ENCODE measurements at regions not wholly inside any gene's neighbourhood (a gene's known extent, or its start where the extent isn't known, plus 50 kb on each side); places are given as distances from the start of the nearest gene placed in this dataset.

DNA sequence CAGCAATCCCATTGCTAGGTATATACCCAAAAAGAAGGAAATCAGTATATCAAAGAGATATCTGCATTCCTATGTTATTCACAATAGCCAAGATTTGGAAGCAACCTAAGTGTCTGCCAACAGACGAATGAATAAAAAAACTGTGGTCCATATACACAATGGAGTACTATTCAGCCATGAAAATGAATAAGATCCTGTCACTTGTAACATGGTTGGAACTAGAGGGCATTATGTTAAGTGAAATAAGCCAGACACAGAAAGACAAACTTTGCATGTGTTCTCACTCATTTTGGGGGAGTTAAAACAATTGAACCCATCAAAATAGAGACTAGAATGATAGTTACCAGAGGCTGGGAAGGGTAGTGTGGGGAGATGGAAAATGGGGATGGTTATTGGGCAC is 323.5 kb upstream of the NFE2L3 start:
- in situ Hi-C loops (cut with HindIII; ENCODE audit: low sequenced_read_pairs): no loop called here

DNA sequence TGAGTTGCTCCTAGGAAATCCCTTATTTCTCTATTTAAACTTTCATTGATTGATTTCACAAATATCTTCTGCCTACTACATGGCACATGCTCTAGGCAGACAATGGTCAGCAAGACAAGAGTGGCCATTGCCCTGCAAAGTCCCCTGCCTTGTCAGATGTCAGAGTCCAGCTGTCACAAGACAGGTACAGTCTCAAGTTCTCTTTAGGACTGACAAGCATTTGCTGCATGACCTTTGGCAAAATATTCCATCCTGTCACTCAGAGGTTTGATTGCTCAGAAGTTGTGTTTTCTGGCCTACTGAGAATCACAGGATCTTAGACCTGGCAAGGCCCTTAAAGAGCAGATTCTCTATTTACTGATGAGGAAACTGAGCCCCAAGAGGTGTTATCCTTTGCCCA is 322.3 kb upstream of the NFE2L3 start:
- in situ Hi-C loops (cut with HindIII; ENCODE audit: low sequenced_read_pairs): no loop called here

DNA sequence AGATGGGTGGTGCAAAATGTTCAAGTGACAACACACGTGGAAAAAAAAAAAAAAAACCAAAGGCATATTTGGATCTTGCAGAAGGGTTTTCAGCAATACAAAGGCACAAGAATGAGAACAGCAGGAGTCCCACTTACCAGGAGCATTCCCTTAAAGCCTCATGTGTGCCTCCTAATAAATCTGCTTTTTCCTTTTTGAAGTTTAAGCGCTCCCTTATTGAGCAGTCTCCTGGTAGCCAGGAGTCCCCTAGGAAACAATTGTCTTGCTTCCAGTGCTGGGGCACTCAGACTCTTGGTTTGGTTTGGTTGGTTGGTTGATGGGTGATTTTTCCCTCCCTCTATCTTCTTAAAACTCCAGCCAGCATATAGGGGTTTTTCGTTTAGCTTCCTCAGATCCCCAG is 321.8 kb upstream of the NFE2L3 start:
- in situ Hi-C loops (cut with HindIII; ENCODE audit: low sequenced_read_pairs): no loop called here

DNA sequence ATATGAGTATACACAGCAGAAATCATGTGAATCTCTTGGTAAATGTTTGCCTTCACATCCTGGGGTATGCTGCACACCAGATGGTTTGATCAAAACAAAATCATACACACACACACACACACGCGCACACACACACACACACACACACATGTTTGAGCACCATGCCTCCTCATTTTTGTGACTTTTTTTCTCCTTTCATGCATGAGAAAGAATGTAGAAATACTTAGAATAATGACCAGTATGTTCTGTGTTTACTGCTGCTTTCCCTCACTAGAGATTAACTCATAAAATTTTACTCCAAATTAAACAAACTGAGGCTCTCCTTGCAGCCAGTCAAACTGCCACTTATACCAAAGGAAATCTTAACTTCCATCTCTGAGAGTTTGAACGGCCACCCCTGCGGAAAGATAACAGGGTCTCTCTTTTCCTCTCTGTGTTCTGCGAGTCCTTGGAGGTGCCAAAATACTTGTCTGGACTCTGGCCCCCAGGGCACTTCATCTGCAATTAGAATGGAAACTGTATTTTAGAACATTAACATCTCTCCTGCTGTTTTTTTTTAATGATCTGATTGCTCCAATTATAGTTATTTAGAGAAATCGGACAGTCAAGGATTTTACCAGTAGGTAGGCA is 320.8 kb upstream of the NFE2L3 start:
- in situ Hi-C loops (cut with HindIII; ENCODE audit: low sequenced_read_pairs): no loop called here

DNA sequence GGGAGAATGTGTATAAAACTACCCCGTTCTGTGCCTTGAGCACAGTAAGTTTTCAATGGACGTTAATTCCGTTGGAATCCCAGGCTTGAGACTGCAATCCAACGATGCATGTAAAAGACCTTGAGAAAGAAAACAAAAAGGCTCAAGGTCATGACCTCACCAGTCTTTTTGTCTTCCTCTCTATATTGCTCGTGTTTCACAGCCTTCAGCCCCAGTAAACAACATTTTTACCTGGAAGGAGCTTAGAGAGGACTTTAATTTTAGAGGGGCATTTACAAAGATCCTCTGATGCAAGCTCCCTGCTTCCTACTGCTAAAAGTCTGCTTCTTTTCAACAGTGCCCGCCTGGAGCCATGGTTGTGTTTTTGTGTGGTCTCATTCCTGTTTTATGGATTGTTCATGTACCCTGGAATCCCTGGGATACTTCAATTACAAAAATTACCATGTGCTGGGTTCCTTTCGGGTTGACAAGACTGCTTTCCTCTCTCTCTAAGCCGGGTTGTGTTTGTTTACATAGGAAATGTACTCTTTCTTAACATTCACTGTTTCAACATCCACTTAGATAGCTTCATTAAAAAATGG is 320.1 kb upstream of the NFE2L3 start:
- in situ Hi-C loops (cut with HindIII; ENCODE audit: low sequenced_read_pairs): no loop called here

DNA sequence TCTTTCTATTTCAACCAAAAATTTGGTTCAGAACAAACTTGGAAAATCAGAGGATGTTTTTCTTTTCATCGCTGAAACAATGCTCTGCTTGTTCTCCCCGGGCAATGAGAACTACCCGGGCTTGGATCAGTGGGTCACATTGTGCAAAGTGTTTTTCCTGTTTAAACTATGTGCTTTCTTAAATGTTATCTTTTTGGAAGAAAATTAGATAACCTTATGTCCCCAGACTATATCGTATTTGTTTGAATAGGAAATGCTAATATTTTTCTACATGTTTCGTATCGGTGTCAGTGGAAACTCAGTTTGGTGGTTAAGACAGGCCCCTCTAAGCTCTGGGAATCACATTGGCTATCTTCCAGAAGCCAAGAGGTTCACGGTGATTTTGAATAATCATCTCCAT is 319.5 kb upstream of the NFE2L3 start:
- in situ Hi-C loops (cut with HindIII; ENCODE audit: low sequenced_read_pairs): no loop called here

DNA sequence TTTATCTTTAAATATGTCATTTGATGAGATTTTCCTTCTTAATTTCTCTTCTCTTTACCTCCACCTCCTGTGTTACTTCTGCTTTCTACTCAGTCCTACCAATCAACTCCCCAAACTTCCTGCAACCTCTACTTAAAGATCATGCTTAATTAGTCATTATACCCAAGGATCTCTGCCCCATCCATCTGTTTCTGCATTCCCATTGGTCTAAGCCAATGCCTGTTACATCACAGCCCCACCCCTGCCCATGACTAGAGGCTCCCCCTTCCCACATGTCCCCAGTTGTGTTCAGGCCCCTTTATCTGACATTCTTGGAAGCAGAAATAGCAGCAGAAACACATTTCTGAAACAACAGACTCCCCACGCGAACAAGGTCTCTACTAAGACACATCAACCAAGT is 319.1 kb upstream of the NFE2L3 start:
- in situ Hi-C loops (cut with HindIII; ENCODE audit: low sequenced_read_pairs): no loop called here

DNA sequence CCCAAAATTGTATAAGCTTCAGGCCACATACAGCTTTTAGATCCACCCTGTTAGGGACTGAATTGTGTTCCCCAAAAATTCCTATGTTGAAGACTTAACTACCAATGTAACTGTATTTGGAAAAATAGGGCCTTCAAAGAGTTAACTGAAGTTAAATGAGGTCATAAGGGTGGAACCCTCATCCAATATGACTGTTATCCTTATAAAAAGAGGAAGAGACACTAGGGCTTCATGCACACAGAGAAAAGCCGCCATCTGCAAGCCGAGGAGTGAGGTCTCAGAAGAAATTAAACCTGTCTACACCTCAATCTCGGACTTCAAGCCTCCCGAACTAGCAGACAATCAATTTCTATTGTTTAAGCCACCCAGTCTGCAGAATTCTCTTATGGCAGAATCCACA is 317.9 kb upstream of the NFE2L3 start:
- in situ Hi-C loops (cut with HindIII; ENCODE audit: low sequenced_read_pairs): no loop called here

DNA sequence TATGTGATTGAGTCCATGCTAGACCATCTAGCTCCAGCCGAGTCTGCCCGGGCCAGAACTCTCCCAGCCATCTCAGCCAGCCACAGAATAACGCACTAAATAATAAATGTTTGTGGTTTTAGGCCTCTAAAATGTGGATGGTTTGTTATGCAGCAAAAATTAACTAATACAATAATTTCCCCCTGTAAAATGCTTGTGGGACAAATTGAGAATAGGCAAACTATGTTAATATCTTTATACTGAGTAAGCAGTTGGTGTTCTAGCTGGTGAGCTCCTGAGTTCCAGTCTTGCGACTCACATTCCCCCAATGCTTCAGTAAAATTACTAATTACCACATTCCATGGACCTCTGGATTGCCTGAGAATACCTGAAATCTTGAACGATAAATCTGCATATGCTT is 316.8 kb upstream of the NFE2L3 start:
- in situ Hi-C loops (cut with HindIII; ENCODE audit: low sequenced_read_pairs): no loop called here

DNA sequence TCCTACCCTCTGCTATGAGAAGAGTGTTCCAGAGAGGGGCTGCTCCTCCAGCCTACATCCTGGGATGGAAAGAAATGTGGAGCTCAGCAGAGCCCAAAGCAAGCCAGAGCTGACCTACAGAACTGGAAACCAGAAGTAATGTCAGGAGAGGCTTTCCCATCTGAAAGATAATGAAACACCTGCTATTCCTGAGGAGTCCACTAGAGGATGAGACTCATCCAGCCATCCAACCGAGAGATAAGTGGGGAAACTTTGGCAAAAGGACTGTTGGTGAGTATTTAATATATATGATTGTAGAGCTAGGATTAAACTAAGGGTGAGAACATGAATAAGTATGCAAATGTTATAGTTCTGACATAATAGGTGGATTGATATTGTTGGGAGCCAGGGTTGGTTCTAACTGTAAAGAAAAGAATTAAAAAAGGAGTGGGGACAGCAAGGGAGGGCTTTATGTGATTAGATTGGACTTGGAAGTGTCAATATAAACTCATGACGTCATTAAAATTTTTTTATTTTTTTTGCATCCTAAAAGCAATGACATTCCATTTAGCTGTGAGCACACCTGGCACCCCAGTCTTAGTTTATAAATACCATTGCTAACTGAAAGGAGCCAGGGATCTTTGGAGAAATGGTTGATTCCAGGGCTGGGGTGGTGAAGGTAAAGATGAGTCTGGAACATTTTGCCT is 312.8 kb upstream of the NFE2L3 start:
- in situ Hi-C loops (cut with HindIII; ENCODE audit: low sequenced_read_pairs): no loop called here

DNA sequence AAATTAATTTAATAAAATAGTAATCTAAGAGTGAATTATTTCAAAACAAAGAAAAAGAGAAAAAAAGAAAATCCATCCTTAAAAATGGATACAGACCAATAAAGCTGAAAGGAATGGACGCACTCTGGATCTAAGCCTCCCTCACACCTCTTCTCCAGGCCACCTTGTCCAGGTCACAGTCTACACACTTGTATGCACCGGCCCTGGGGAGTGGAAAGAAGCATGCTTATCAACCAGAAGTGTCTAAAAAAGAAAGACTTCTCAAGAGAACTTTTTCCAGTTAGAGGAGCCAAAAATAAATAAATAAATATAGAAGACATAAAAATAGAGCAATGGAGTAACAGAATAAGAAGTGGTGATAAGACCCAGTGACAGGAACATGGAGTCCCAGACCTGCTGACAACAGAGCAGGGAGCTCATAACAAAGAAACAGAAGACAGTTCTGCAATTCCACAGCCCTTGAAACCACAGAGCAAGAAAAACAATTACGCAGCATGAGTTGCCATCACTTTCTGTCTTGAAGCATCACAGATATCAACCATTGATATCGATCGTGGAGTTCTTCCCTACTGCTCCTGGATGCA is 311.7 kb upstream of the NFE2L3 start:
- in situ Hi-C loops (cut with HindIII; ENCODE audit: low sequenced_read_pairs): no loop called here

DNA sequence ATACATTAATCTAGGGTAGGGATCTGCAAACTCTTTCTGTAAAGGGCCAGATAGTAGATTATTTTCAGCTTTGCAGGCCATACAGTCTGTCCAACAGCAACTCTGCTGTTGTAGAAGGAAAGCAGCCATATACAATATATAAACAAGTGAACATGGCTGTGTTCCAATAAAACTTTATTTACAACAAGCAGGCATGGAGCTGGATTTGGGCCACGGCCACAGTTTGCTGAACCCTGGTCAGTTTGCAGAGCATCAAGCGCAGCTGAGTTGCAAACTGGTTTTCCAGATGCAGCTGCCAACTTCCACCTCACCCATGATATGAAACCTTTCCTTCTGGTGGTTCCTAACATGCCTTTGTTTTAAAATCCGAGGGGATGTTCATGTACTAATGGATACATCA is 310.4 kb upstream of the NFE2L3 start:
- in situ Hi-C loops (cut with HindIII; ENCODE audit: low sequenced_read_pairs): no loop called here

DNA sequence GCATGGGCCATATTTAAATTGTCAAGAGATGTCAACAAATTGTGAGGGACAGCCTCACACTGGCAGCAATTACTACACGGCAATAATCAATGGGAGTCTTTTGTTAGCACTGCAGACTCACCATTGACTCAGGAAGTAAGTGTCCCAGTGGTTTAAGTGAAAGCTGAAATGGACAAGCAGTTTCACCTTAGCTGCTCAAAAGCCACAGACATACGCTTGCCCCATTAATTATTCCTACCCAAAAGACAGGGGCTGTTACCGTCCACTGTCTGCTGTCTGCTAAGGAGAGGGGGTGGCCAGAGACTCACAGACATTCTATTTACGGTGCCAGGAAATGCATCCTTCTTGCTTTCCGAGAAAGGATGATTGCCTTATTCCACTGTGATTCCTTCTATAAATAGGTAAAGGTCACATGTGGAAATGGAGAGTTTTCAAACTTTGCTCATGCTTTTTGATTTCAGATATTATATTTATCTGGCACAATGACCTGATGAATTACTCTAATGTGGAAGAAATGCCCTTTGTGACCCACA is 309.7 kb upstream of the NFE2L3 start:
- in situ Hi-C loops (cut with HindIII; ENCODE audit: low sequenced_read_pairs): no loop called here

DNA sequence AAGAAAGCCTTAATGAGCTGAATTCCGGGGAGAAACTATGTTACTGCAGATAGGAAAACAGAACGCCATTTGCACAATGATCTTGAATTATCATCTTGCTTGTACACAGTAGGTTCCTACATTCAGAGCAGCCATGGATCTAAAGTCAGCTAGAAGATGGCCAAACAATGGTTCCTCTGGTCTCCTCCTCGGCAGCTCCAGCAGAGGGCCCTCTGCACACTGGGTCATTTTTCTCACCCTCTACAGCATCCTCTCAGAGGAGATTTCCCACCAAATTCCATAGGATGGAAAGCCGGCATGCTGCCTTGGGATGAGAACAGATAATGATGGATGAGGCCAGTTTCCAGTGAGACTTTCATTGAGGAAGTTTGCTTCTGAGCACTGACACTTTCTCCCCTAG is 308.5 kb upstream of the NFE2L3 start:
- in situ Hi-C loops (cut with HindIII; ENCODE audit: low sequenced_read_pairs): no loop called here

DNA sequence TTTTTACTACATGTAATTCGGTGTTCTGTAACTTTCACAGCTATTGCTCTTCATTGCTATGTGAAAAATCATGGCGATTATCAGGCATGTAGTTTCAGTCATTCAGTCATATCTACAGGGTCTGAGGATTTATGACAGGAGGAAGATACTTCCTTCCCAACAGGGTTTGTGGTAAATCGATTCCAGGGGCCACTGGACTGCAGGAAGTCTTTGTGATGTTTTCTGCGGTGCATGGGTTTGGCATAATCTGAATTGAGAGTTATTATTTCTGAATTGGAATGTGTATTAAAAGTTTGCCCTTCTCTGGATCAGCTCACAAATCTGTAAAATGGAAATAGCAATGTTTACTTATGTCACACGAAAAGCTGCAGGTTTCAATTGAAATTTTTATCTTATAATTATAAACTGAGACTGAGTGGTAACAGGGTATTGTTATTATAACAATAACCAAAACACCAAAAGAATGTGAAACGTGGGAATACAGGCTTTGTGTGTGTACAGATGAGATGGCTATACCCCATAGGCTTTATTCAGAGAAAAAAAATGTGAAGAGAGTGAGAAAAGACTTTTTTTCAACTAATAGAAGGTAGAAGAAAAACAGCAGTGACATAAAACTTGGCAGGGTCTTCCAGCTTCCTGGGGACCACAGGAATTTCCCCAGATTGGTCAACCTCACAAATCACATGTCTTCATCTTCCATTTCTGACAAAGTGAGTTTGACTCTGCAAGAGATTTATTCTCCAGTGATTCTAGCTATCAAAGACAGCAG is 307.7 kb upstream of the NFE2L3 start:
- in situ Hi-C loops (cut with HindIII; ENCODE audit: low sequenced_read_pairs): no loop called here

DNA sequence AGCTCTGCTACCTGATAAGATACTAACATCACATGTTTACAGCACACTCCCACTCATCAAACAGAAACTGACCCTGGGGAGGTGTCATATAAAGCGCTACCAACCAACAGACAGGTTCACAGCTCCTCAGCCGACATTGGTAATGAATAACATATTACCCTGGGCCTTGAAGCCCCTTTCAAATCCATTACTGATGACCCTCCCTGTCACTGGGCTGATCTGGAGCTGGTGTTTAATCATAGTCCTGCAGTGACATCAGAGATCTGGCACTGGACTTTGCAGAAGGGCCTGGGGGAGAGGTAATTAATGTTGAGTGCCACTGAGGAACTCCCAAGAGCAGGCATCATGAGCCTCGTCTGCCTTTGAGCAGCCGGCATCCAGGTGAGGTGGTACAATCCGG is 306.5 kb upstream of the NFE2L3 start:
- in situ Hi-C loops (cut with HindIII; ENCODE audit: low sequenced_read_pairs): no loop called here

DNA sequence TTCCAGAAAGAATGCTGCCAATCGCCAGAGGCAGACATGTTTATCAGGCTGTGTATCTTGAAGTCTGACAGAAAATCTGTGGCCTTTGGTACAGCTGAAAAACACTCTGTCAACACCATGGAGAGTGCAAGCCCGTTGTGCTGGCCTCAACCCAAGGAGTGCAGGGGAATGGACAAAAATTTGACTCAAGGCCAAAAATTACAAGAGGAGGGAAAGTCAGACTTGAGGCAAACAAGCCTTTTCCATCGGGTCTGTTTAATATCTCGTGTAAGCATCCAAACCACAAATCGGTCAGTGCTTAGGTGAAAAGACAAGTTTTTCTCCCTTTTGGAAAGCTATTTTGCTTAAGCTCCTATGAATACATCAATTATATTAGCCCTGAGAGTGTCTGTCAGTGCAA is 305.3 kb upstream of the NFE2L3 start:
- in situ Hi-C loops (cut with HindIII; ENCODE audit: low sequenced_read_pairs): no loop called here

DNA sequence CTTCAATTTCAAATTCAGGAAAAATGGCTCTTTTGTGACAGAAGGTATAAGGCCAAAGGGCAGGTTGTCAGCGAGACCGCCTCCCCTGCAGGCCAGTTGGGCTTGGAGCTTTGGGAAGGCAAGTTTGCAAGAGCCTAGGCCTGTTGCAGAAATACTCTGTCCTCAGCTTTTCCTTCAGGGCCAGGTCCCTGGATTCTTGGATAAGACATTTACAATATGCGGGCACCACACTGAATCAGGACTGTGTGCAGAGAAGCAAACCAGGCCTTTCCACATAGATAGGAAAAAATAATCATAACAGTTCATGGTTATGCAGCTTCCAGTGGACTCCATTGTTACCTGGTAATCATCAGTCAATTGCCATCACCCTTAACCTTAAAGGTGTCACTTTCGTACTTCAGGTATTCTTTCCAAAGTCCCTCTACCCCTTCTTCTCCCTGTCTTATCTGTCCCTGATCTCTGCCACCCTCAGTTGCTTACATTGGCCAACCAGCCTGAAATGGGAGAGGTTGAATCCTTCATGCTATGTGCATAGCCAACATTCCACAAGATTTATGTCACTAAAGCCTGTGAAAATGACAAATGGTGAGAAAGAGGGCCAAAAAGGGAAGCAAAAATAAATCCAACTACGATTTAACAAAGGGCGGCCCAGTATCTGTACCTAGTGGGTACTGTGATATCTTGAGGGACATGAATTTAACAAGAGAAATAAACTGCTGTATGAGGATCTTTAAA is 304.5 kb upstream of the NFE2L3 start:
- in situ Hi-C loops (cut with HindIII; ENCODE audit: low sequenced_read_pairs): no loop called here

DNA sequence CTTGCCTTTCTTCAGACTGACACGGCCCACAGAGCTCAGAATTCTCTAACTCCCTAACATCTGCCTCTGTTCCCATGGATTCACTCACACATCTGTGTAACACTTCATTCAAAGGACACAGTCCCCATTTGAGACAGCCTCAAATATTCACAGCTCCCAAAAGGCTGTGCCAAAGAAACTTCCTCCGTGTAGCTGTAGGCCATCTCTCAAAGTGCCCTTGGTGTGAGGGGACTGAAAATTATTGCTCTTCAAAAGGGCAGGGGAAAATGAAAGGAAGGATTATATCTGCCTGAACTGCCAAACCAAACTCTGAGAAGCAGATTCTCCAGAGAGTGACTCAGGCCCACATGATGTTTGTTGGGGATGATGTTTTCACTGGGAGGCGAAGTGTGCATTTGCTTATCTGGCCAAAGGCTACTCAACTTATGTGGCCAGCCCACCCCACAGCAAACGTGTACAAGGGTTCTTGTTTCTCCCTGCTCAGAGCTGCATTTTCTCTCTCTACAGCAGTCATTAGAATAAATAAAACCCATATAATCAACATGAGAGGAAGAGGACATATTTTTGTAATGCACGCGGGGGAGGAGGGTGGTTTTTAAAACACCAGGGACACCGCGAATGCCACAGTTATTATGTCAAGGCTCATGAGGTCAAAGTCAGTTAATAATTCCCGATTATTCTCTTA is 302.4 kb upstream of the NFE2L3 start:
- in situ Hi-C loops (cut with HindIII; ENCODE audit: low sequenced_read_pairs): no loop called here

DNA sequence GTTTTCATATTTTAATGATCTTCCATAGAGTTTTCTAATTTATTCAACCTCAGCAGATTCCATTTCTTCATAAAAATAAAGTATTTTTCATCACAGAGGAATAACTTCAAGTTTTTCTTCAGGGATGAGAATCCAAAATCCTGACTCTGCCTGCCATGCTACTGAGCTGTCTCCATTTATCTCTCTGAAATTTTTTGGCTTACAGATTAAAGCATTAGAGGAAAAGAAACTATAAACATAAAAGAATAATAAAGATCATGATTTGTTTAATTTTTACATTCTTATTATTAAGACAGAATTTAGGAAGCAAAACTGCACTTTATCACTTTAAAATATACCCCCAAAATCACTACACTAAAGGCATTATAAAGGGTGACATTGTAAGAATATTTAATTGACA is 301.8 kb upstream of the NFE2L3 start:
- in situ Hi-C loops (cut with HindIII; ENCODE audit: low sequenced_read_pairs): no loop called here

All from endothelial cell of hepatic sinusoid (primary cell).